Mucosa of gallbladder (tissue), 1 donor: ENCODE measurements at regions not wholly inside any gene's neighbourhood (a gene's known extent, or its start where the extent isn't known, plus 50 kb on each side); places are given as distances from the start of the nearest gene placed in this dataset.

Experiments used
- DNase-seq: peaks from one replicate; pipeline ENCODE4 v3.0.0-alpha.2; 2020; ENCODE audit warnings: low spot score
- donor health status: DM: no; HTN: no; CAD: no.

DNA sequence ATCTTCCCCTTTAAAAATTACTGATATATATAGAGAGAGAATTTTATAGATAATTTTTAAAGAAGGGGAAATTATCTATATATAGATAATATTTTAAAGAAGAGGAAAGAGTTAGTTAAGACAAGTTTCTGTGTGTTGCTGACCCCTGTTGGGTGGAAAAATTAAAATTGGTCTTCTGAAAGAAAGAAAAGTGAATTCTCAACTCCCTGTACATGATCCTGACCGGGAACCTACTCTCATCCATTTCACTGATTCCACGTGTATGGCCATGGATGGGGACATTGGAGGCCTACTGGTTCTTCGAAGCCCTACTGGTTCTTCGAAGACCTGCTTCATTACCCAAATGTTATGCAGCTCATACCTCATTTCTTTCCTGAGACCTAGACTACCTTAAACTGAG, 53.0 kb upstream of the TCF21 start:
- DNase-seq = no peak

DNA sequence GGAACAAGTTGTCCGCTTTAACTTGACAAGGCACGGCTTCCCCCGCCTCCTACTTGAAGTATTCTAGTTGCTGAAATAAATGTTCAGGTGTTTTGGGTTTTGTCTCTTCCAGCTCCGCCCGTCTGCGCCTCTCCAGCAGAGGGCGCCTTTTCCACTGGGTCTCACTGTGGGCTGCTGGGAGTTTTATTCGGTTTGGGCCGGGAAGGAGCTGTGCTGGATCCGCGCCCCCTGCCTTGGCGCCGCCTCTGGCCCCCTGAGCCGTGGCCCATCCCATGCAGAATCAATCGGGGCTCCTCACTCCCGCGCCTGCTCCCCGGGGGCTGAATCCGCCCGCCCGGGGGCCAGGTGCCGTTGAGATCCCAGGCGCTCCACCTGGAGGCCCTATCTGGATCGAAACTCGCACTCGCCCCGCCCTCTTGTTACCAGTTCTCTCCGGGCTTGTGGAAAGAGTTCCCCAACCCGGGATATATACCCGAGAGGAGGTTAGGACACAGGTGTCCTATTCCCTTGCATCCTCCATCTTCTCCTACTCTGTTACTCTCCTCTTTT, 51.0 kb upstream of the TCF21 start:
- peak; percentile 48 for DNase-seq
